ENCODE measurements at regions not wholly inside any gene's neighbourhood (a gene's known extent, or its start where the extent isn't known, plus 50 kb on each side); places are given as distances from the start of the nearest gene placed in this dataset.

DNA sequence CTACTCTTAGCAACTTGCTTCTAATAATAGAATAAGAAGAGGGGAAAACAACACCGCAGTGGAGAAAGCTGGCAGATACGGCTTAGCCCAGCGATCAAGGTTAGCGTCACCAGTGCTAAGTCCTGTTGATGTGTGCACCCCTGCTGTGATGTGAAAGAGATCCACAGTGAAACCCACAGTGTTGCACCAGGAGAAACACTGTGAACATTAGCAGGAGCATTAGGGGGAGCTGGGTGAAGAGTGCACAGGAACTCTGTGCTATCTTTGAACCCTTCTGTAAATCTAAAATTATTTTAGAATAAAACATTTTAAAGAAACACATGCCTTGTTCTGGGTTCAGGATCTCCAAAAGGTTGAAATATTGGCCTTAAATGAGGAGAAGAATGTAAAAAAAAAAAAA lies 154.1 kb upstream of the UNC5B start:
- CTCF ChIA-PET = interaction anchor here (1.4 kb wide), 1 partner anchor 9 kb away, joined by 3 read pairs; no protein-coding TSS in a partner anchor
- WGBS (ENCODE audit: low lambda C conversion rate) = 88% methylated on average over 4 of the region's 4 CpGs
- Histone ChIP-seq H2AFZ (ENCODE audit: low read depth) (no peak overlapping the region), H3K4me3 (ENCODE audit: low read depth in 2 of 2, low read length in 1 of 2) (no peak overlapping the region), H3K9ac (no peak overlapping the region), H3K9me3 (no peaks in the 10 kb centered on the region), H3K36me3 (replicated peaks in 1 of 2; ENCODE audit: control insufficient read depth in 1 of 2, insufficient read depth in 2 of 2, low read length in 1 of 2) (no peaks in the 10 kb centered on the region), H3K9me2 (no peaks in the 10 kb centered on the region), H3K27ac (ENCODE audit: low read depth in 2 of 2, low read length in 1 of 2) (no peak overlapping the region), H3K79me2 (ENCODE audit: insufficient read depth) (no peaks in the 10 kb centered on the region), H3F3A (replicated peaks; ENCODE audit: insufficient read depth) (no peaks in the 10 kb centered on the region), H3K27me3 (ENCODE audit: insufficient read depth) (no peaks in the 10 kb centered on the region; the same call in 1 of the 2 replicates), H3K4me1 (ENCODE audit: control insufficient read depth in 1 of 2, insufficient read depth in 2 of 2, low read depth in 1 of 2, low read length in 1 of 2) (peaks cover 0 to 3% of the 10 kb centered on the region in 2 experiments; a peak in 1 of 4 replicates), H4K20me1 (ENCODE audit: insufficient read depth) (no peaks in the 10 kb centered on the region), H3K4me2 (no peak overlapping the region)
- DNase-seq = no peak
- POLR2A ChIA-PET = no interaction called here
- TF ChIP-seq NRF1 (IDR thresholded peaks at IDR 0.05; ENCODE audit: low read depth, low read length) (no peak), GATA2 (CRISPR knock-in tag; IDR thresholded peaks at IDR 0.05) (no peak), POLR2AphosphoS5 (IDR thresholded peaks at IDR 0.05; ENCODE audit: low read depth, low read length) (no peak), SIN3A (IDR thresholded peaks at IDR 0.05; ENCODE audit: borderline replicate concordance, low read depth, low read length) (no peak), MXI1 (IDR thresholded peaks at IDR 0.05; ENCODE audit: low read depth, low read length) (no peak), FOXJ3 (CRISPR knock-in tag; IDR thresholded peaks at IDR 0.05) (no peak), CHD2 (IDR thresholded peaks at IDR 0.05; ENCODE audit: low read length, partially characterized antibody) (no peak), TCF12 (IDR thresholded peaks at IDR 0.05) (no peak), GABPA (IDR thresholded peaks at IDR 0.05; ENCODE audit: low read depth) (no peak), EP300 (IDR thresholded peaks at IDR 0.05; ENCODE audit: borderline replicate concordance in 1 of 2, low read depth in 1 of 2, low read length in 1 of 2) (no peak), FOSL2 (IDR thresholded peaks at IDR 0.05; ENCODE audit: borderline replicate concordance, low read depth) (no peak), RCOR1 (IDR thresholded peaks at IDR 0.05; ENCODE audit: low read length) (no peak), YY1 (IDR thresholded peaks at IDR 0.05; ENCODE audit: low read depth) (no peak), EZH2phosphoT487 (IDR thresholded peaks at IDR 0.05; ENCODE audit: borderline replicate concordance, low read depth) (no peak), TEAD4 (IDR thresholded peaks at IDR 0.05; ENCODE audit: borderline replicate concordance, insufficient read depth) (no peak)
- TF ChIP-seq, protein P1, sequence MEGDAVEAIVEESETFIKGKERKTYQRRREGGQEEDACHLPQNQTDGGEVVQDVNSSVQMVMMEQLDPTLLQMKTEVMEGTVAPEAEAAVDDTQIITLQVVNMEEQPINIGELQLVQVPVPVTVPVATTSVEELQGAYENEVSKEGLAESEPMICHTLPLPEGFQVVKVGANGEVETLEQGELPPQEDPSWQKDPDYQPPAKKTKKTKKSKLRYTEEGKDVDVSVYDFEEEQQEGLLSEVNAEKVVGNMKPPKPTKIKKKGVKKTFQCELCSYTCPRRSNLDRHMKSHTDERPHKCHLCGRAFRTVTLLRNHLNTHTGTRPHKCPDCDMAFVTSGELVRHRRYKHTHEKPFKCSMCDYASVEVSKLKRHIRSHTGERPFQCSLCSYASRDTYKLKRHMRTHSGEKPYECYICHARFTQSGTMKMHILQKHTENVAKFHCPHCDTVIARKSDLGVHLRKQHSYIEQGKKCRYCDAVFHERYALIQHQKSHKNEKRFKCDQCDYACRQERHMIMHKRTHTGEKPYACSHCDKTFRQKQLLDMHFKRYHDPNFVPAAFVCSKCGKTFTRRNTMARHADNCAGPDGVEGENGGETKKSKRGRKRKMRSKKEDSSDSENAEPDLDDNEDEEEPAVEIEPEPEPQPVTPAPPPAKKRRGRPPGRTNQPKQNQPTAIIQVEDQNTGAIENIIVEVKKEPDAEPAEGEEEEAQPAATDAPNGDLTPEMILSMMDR (IDR thresholded peaks at IDR 0.05) = no peak
- TF ChIP-seq, protein P2, sequence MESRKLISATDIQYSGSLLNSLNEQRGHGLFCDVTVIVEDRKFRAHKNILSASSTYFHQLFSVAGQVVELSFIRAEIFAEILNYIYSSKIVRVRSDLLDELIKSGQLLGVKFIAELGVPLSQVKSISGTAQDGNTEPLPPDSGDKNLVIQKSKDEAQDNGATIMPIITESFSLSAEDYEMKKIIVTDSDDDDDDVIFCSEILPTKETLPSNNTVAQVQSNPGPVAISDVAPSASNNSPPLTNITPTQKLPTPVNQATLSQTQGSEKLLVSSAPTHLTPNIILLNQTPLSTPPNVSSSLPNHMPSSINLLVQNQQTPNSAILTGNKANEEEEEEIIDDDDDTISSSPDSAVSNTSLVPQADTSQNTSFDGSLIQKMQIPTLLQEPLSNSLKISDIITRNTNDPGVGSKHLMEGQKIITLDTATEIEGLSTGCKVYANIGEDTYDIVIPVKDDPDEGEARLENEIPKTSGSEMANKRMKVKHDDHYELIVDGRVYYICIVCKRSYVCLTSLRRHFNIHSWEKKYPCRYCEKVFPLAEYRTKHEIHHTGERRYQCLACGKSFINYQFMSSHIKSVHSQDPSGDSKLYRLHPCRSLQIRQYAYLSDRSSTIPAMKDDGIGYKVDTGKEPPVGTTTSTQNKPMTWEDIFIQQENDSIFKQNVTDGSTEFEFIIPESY (IDR thresholded peaks at IDR 0.05; ENCODE audit: borderline replicate concordance, low read depth) = no peak
- TF ChIP-seq, protein P3, sequence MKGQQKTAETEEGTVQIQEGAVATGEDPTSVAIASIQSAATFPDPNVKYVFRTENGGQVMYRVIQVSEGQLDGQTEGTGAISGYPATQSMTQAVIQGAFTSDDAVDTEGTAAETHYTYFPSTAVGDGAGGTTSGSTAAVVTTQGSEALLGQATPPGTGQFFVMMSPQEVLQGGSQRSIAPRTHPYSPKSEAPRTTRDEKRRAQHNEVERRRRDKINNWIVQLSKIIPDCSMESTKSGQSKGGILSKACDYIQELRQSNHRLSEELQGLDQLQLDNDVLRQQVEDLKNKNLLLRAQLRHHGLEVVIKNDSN (IDR thresholded peaks at IDR 0.05; ENCODE audit: borderline replicate concordance, low read depth) = no peak
- TF ChIP-seq, protein P4, sequence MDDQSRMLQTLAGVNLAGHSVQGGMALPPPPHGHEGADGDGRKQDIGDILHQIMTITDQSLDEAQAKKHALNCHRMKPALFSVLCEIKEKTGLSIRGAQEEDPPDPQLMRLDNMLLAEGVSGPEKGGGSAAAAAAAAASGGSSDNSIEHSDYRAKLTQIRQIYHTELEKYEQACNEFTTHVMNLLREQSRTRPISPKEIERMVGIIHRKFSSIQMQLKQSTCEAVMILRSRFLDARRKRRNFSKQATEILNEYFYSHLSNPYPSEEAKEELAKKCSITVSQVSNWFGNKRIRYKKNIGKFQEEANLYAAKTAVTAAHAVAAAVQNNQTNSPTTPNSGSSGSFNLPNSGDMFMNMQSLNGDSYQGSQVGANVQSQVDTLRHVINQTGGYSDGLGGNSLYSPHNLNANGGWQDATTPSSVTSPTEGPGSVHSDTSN (IDR thresholded peaks at IDR 0.05) = no peak
- TF ChIP-seq, protein P5, sequence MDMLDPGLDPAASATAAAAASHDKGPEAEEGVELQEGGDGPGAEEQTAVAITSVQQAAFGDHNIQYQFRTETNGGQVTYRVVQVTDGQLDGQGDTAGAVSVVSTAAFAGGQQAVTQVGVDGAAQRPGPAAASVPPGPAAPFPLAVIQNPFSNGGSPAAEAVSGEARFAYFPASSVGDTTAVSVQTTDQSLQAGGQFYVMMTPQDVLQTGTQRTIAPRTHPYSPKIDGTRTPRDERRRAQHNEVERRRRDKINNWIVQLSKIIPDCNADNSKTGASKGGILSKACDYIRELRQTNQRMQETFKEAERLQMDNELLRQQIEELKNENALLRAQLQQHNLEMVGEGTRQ (IDR thresholded peaks at IDR 0.05; ENCODE audit: borderline replicate concordance, low read depth, low read length) = no peak
